GM23248 (cell line): ENCODE measurements at regions not wholly inside any gene's neighbourhood (a gene's known extent, or its start where the extent isn't known, plus 50 kb on each side); places are given as distances from the start of the nearest gene placed in this dataset.
"Not testable (repeated sequence)": the region's sequence is repeated elsewhere in the genome, so short reads cannot be mapped to it uniquely, and the experiment has no call there.

Experiments used
- EZH2 ChIP-seq: fragments of 200-600 bp; sonication (generic); IDR thresholded peaks from 2 replicates; pipeline ENCODE4 v1.6.1; 2018; ENCODE audit warnings: antibody characterized with exemption, mild to moderate bottlenecking; ENCODE audit not compliant: insufficient read depth, poor library complexity, severe bottlenecking
- EZH2phosphoT487 ChIP-seq: fragments of 200-600 bp; sonication (generic); IDR thresholded peaks from 2 replicates; pipeline ENCODE4 v1.6.1; 2018; ENCODE audit warnings: antibody characterized with exemption, moderate library complexity, mild to moderate bottlenecking, low read depth; ENCODE audit not compliant: insufficient read depth

DNA sequence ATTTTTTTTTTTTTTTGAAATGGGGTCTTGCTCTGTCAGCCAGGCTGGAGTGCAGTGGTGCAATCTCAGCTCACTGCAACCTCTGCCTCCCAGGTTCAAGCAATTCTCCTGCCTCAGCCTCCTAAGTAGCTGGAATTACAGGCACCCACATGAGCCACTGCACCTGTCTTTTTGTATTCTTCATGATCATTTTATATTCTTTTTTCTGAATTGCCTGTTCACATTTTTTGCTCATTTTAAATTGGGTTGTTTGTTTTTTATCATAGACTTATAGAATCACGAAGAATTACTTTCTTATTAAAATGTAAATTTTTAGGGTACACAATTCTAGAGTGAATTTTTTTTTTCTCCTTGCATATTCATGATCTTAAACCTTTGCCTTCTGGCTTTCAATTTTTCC lies 149.4 kb upstream of the FAT1 start:
- TF ChIP-seq EZH2, EZH2phosphoT487: not testable (repeated sequence)
